HepG2 (cell line): ENCODE measurements at regions not wholly inside any gene's neighbourhood (a gene's known extent, or its start where the extent isn't known, plus 50 kb on each side); places are given as distances from the start of the nearest gene placed in this dataset.

Experiments used
- ATAC-seq: fragments of 200-7000 bp; cut with Tn5 transposase; 3 replicates; pipeline ENCODE4 v1.9.1; 2020; ENCODE audit warnings: mild to moderate bottlenecking, moderate library complexity
- BruUV-seq: library from RNA; stranded (reverse); fragments of 400-500 nt; replicated peaks from 2 replicates; lab custom pipeline; 2021; lab: Mats Ljungman, UMichigan
- CTCF ChIA-PET: fragments of 300-600 bp; formaldehyde crosslinking; extraction: SDS; loops from one replicate; lab custom pipeline; 2021; ENCODE audit warnings: low total read pairs, inconsistent platforms, low intra/inter-chr PET ratio; lab: Yijun Ruan, JAX
- POLR2A ChIA-PET: fragments of 350-600 bp; sonication (Branson Sonifier 250); formaldehyde crosslinking; loops from one replicate; lab custom pipeline; 2020; ENCODE audit warnings: antibody characterized with exemption, inconsistent platforms; lab: Yijun Ruan, JAX
- DNase-seq: peaks from one replicate; pipeline ENCODE4 v3.0.0-alpha.2; 2015; ENCODE audit warnings: low spot score
- FAIRE-seq: peaks from 3 replicates; lab custom pipeline; 2011; peaks lifted over from hg19 to GRCh38; lab: Jason Lieb, UNC
- H2AFZ ChIP-seq: one replicate; pipeline ENCODE4 v1.6.1; 2011; ENCODE audit warnings: low read length, inconsistent platforms
- H3K27ac ChIP-seq: fragments of 300-600 bp; 3 replicates; pipeline ENCODE4 v1.8.0; 2011; ENCODE audit warnings: mixed run types, mild to moderate bottlenecking, mixed read lengths, low read length, inconsistent platforms; ENCODE audit not compliant: insufficient read depth; ENCODE audit errors: extremely low read length
- H3K27me3 ChIP-seq, 2 experiments: fragments of 200-600 bp in 1 of 2; 2 replicates in 1 of 2; 3 replicates in 1 of 2; pipeline versions ENCODE4 v1.6.0 to v1.8.0; 2011; ENCODE audit warnings: low read length in 2 of 2, mild to moderate bottlenecking in 2 of 2, moderate library complexity in 2 of 2, inconsistent platforms in 1 of 2; ENCODE audit not compliant: insufficient read depth in 2 of 2, control insufficient read depth in 1 of 2
- H3K36me3 ChIP-seq, 2 experiments: fragments of 200-600 bp in 1 of 2; replicated peaks in 1 of 2; 2 replicates in 1 of 2; 3 replicates in 1 of 2; pipeline versions ENCODE4 v1.5.1 to v1.8.0; 2011; ENCODE audit warnings: low read length in 2 of 2, inconsistent platforms in 1 of 2; ENCODE audit not compliant: insufficient read depth in 2 of 2, control insufficient read depth in 1 of 2
- H3K4me1 ChIP-seq: 2 replicates; pipeline ENCODE4 v1.5.1; 2012; ENCODE audit warnings: low read length, inconsistent platforms; ENCODE audit not compliant: insufficient read depth
- H3K4me2 ChIP-seq: 2 replicates; pipeline ENCODE4 v1.6.0; 2011; ENCODE audit warnings: low read depth, low read length, inconsistent platforms
- H3K4me3 ChIP-seq, 3 experiments: fragments of 200-600 bp in 1 of 3; sonication (generic), shearing (Covaris generic) in 1 of 3; replicated peaks in 1 of 3; 2 replicates each; pipeline ENCODE4 v1.5.1; 2011 to 2016; ENCODE audit warnings: low read length in 3 of 3, inconsistent platforms in 2 of 3, low read depth in 2 of 3, mild to moderate bottlenecking in 2 of 3, control low read depth in 1 of 3, mixed read lengths in 1 of 3; ENCODE audit not compliant: insufficient read depth in 1 of 3
- H3K79me2 ChIP-seq: one replicate; pipeline ENCODE4 v1.6.1; 2011; ENCODE audit warnings: low read length, inconsistent platforms; ENCODE audit not compliant: insufficient read depth
- H3K9ac ChIP-seq: 2 replicates; pipeline ENCODE4 v1.6.0; 2011; ENCODE audit warnings: mild to moderate bottlenecking, low read depth, low read length, inconsistent platforms; ENCODE audit not compliant: insufficient read depth
- H3K9me3 ChIP-seq: 2 replicates; pipeline ENCODE4 v1.5.1; 2012; ENCODE audit warnings: mild to moderate bottlenecking, low read length
- H4K20me1 ChIP-seq: 2 replicates; pipeline ENCODE4 v1.6.0; 2011; ENCODE audit warnings: inconsistent platforms, mild to moderate bottlenecking, low read length, moderate library complexity; ENCODE audit not compliant: insufficient read depth
- CEBPB ChIP-seq: IDR thresholded peaks from 2 replicates; pipeline ENCODE4 v1.6.1; 2011; ENCODE audit warnings: low read depth, low read length, improper control_type of control experiment, borderline replicate concordance
- E2F1 ChIP-seq: sonication (generic); formaldehyde crosslinking; IDR thresholded peaks from 2 replicates; pipeline ENCODE4 v1.5.0; 2020; ENCODE audit warnings: missing genetic modification reagents
- FOXO4 ChIP-seq: sonication (generic); formaldehyde crosslinking; conservative IDR thresholded peaks from 2 replicates; pipeline ENCODE4 v1.8.1; 2023; ENCODE audit warnings: missing genetic modification reagents
- HHEX ChIP-seq: IDR thresholded peaks from 2 replicates; pipeline ENCODE4 v1.6.1; 2016; ENCODE audit warnings: control low read depth
- NRL ChIP-seq: sonication (generic); formaldehyde crosslinking; IDR thresholded peaks from 2 replicates; pipeline ENCODE4 v1.5.0; 2020; ENCODE audit warnings: missing genetic modification reagents, mild to moderate bottlenecking, moderate library complexity, borderline replicate concordance
- RBM39 ChIP-seq: fragments of 200-400 bp; formaldehyde crosslinking; IDR thresholded peaks from one replicate; pipeline ENCODE4 v1.6.1; 2018; ENCODE audit warnings: antibody characterized with exemption, mild to moderate bottlenecking, low read depth, low read length; ENCODE audit not compliant: poor library complexity, severe bottlenecking
- RCOR2 ChIP-seq: IDR thresholded peaks from 2 replicates; pipeline ENCODE4 v1.6.1; 2016; ENCODE audit warnings: missing biosample characterization, missing genetic modification reagents
- SP2 ChIP-seq: sonication (generic); formaldehyde crosslinking; IDR thresholded peaks from 2 replicates; pipeline ENCODE4 v1.5.1; 2020; ENCODE audit warnings: mild to moderate bottlenecking, missing genetic modification reagents
- TOPORS ChIP-seq: sonication (generic); formaldehyde crosslinking; IDR thresholded peaks from 2 replicates; pipeline ENCODE4 v1.8.0; 2023; ENCODE audit warnings: mild to moderate bottlenecking, missing genetic modification reagents
- ZMAT3 ChIP-seq: sonication (generic); formaldehyde crosslinking; conservative IDR thresholded peaks from 2 replicates; pipeline ENCODE4 v1.7.0; 2021; ENCODE audit warnings: missing genetic modification reagents
- ZNF24 ChIP-seq: fragments of 450-650 bp; IDR thresholded peaks from 2 replicates; pipeline ENCODE4 v1.6.1; 2017; ENCODE audit warnings: antibody characterized with exemption, mild to moderate bottlenecking
- ZNF446 ChIP-seq: sonication (generic); formaldehyde crosslinking; IDR thresholded peaks from 2 replicates; pipeline ENCODE4 v1.5.0; 2020; ENCODE audit warnings: mild to moderate bottlenecking, missing genetic modification reagents
- ZNF616 ChIP-seq: sonication (generic); formaldehyde crosslinking; IDR thresholded peaks from 2 replicates; pipeline ENCODE4 v1.5.0; 2020; ENCODE audit warnings: low read depth, mild to moderate bottlenecking, missing genetic modification reagents
- ZNF780A ChIP-seq: sonication (generic); formaldehyde crosslinking; IDR thresholded peaks from 2 replicates; pipeline ENCODE4 v1.8.0; 2022; ENCODE audit warnings: mild to moderate bottlenecking, missing genetic modification reagents, moderate library complexity
- WGBS: methylation state at CpG from one replicate; pipeline ENCODE4 v1.1.6; 2017; ENCODE audit warnings: low lambda C conversion rate; 5-methylcytosine and 5-hydroxymethylcytosine counted together
- in situ Hi-C: cut with HindIII; loops from 2 replicates; pipeline ENCODE4 v1.10.0; 2017; ENCODE audit warnings: low pct_unique_long_range_greater_than_20kb; ENCODE audit not compliant: extremely low pct_ligation_motif_present
- intact Hi-C: fragments of 100-400 bp; cut with micrococcal nuclease; formaldehyde crosslinking; loops from one replicate; pipeline ENCODE4 v1.10.0; 2022; ENCODE audit not compliant: unreplicated experiment

GRCh38 chr5:67669916-67670315, 473.3 kb upstream of the CD180 start:
- WGBS: 63% methylated on average over 2 of the region's 2 CpGs
- H3K27me3 ChIP-seq: no peaks in the 10 kb centered on the region; a peak in 1 of 5 replicates
- no peak for ATAC-seq
- no peak for DNase-seq
- H3K4me2 ChIP-seq: no peak overlapping the region
- peaks cover 12% of the 10 kb centered on the region for H3K9me3 ChIP-seq
- ChIA-PET CTCF (no interaction called here), POLR2A (no interaction called here)
- intact Hi-C loops (no loop called here), in situ Hi-C loops (no loop called here)
- no peak overlapping the region for H2AFZ ChIP-seq
- no peaks in the 10 kb centered on the region for H4K20me1 ChIP-seq
- no peak overlapping the region for H3K9ac ChIP-seq
- no peak overlapping the region for H3K4me3 ChIP-seq
- TF ChIP-seq ZNF24 (no peak), ZNF446 (CRISPR knock-in tag) (no peak), NRL (CRISPR knock-in tag) (no peak), TOPORS (CRISPR knock-in tag) (no peak), ZMAT3 (CRISPR knock-in tag) (no peak), E2F1 (CRISPR knock-in tag) (no peak), CEBPB (no peak), HHEX (CRISPR knock-in tag) (no peak), SP2 (no peak), ZNF780A (CRISPR knock-in tag) (no peak), ZNF616 (CRISPR knock-in tag) (no peak), RCOR2 (CRISPR knock-in tag) (no peak), FOXO4 (CRISPR knock-in tag) (no peak), RBM39 (no peak)
- no peaks in the 10 kb centered on the region for H3K4me1 ChIP-seq
- no peaks in the 10 kb centered on the region for H3K36me3 ChIP-seq
- BruUV-seq: no TSS peak
- no peaks in the 10 kb centered on the region for H3K79me2 ChIP-seq
- no peak overlapping the region for H3K27ac ChIP-seq
- FAIRE-seq: no peak
